HEK293 (cell line): ENCODE measurements at regions not wholly inside any gene's neighbourhood (a gene's known extent, or its start where the extent isn't known, plus 50 kb on each side); places are given as distances from the start of the nearest gene placed in this dataset.

ENCODE experiments used
- HOXA7 ChIP-seq: sonication (generic); formaldehyde crosslinking; IDR thresholded peaks from 2 replicates; pipeline ENCODE4 v1.8.1; 2022; ENCODE audit warnings: missing genetic modification reagents, borderline replicate concordance
- REPIN1 ChIP-seq: fragments of 450-650 bp; formaldehyde crosslinking; IDR thresholded peaks from 2 replicates; pipeline ENCODE4 v1.5.1; 2017; ENCODE audit warnings: missing biosample characterization, missing genetic modification characterization, low read depth
- SCRT2 ChIP-seq: fragments of 450-650 bp; formaldehyde crosslinking; IDR thresholded peaks from 2 replicates; pipeline ENCODE4 v1.5.1; 2016; ENCODE audit warnings: missing biosample characterization, missing genetic modification characterization
- SP2 ChIP-seq: fragments of 450-650 bp; formaldehyde crosslinking; IDR thresholded peaks from 2 replicates; pipeline ENCODE4 v1.5.1; 2016; ENCODE audit warnings: missing biosample characterization, missing genetic modification characterization
- ZBTB7A ChIP-seq: fragments of 450-650 bp; formaldehyde crosslinking; IDR thresholded peaks from 2 replicates; pipeline ENCODE4 v1.5.1; 2016; ENCODE audit warnings: low read depth, missing biosample characterization, missing genetic modification characterization
- ZNF23 ChIP-seq: fragments of 450-650 bp; formaldehyde crosslinking; IDR thresholded peaks from 2 replicates; pipeline ENCODE4 v1.5.1; 2016; ENCODE audit warnings: missing biosample characterization, missing genetic modification characterization, borderline replicate concordance
- ZNF24 ChIP-seq: fragments of 450-650 bp; formaldehyde crosslinking; IDR thresholded peaks from 2 replicates; pipeline ENCODE4 v1.5.1; 2016; ENCODE audit warnings: missing biosample characterization, missing genetic modification characterization
- ZNF394 ChIP-seq: fragments of 450-650 bp; formaldehyde crosslinking; IDR thresholded peaks from 2 replicates; pipeline ENCODE4 v1.5.1; 2016; ENCODE audit warnings: missing biosample characterization, missing genetic modification characterization, mild to moderate bottlenecking, moderate library complexity, borderline replicate concordance
- ZNF621 ChIP-seq: fragments of 450-650 bp; formaldehyde crosslinking; IDR thresholded peaks from 2 replicates; pipeline ENCODE4 v1.5.1; 2017; ENCODE audit warnings: missing biosample characterization, missing genetic modification characterization
- TF ChIP-seq, protein P1 (sequence below): fragments of 450-650 bp; formaldehyde crosslinking; IDR thresholded peaks from 2 replicates; pipeline ENCODE4 v1.5.1; 2016; ENCODE audit warnings: missing biosample characterization, missing genetic modification characterization
- TF ChIP-seq, protein P2 (sequence below): fragments of 450-650 bp; formaldehyde crosslinking; IDR thresholded peaks from 2 replicates; pipeline ENCODE4 v1.5.1; 2016; ENCODE audit warnings: missing biosample characterization, missing genetic modification characterization

DNA sequence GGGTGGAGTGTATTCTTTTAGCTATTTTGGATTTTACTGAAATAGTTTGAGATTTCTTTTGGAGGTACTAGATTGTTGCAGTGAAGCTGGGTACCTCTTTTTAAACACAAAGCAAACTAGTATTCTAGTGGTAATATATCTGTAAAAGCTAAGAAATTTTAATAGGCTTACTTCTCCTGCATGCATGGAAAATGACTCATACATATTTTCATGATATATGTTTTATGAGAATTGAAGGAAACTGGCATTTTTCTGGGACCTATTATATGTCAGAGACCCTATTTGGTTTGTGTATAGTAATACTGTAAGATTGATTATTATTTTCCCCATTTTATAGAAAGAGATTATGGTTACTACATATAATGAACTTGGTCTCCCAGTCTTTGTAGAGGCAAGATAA lies 851.0 kb downstream of the DIPK2A start:
- TF ChIP-seq, protein P1, sequence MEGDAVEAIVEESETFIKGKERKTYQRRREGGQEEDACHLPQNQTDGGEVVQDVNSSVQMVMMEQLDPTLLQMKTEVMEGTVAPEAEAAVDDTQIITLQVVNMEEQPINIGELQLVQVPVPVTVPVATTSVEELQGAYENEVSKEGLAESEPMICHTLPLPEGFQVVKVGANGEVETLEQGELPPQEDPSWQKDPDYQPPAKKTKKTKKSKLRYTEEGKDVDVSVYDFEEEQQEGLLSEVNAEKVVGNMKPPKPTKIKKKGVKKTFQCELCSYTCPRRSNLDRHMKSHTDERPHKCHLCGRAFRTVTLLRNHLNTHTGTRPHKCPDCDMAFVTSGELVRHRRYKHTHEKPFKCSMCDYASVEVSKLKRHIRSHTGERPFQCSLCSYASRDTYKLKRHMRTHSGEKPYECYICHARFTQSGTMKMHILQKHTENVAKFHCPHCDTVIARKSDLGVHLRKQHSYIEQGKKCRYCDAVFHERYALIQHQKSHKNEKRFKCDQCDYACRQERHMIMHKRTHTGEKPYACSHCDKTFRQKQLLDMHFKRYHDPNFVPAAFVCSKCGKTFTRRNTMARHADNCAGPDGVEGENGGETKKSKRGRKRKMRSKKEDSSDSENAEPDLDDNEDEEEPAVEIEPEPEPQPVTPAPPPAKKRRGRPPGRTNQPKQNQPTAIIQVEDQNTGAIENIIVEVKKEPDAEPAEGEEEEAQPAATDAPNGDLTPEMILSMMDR = no peak
- no peak for TF ChIP-seq SCRT2
- TF ChIP-seq ZNF621 (tag by site-specific recombination) = no peak
- TF ChIP-seq, protein P2, sequence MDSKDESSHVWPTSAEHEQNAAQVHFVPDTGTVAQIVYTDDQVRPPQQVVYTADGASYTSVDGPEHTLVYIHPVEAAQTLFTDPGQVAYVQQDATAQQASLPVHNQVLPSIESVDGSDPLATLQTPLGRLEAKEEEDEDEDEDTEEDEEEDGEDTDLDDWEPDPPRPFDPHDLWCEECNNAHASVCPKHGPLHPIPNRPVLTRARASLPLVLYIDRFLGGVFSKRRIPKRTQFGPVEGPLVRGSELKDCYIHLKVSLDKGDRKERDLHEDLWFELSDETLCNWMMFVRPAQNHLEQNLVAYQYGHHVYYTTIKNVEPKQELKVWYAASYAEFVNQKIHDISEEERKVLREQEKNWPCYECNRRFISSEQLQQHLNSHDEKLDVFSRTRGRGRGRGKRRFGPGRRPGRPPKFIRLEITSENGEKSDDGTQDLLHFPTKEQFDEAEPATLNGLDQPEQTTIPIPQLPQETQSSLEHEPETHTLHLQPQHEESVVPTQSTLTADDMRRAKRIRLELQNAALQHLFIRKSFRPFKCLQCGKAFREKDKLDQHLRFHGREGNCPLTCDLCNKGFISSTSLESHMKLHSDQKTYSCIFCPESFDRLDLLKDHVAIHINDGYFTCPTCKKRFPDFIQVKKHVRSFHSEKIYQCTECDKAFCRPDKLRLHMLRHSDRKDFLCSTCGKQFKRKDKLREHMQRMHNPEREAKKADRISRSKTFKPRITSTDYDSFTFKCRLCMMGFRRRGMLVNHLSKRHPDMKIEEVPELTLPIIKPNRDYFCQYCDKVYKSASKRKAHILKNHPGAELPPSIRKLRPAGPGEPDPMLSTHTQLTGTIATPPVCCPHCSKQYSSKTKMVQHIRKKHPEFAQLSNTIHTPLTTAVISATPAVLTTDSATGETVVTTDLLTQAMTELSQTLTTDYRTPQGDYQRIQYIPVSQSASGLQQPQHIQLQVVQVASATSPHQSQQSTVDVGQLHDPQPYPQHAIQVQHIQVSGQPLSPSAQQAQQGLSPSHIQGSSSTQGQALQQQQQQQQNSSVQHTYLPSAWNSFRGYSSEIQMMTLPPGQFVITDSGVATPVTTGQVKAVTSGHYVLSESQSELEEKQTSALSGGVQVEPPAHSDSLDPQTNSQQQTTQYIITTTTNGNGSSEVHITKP (tag by site-specific recombination) = no peak
- TF ChIP-seq ZNF23 (tag by site-specific recombination) = no peak
- no peak for TF ChIP-seq ZNF24 (tag by site-specific recombination)
- TF ChIP-seq ZNF394 = no peak
- TF ChIP-seq REPIN1 = no peak
- TF ChIP-seq HOXA7 (CRISPR knock-in tag) = no peak
- no peak for TF ChIP-seq ZBTB7A (tag by site-specific recombination)
- TF ChIP-seq SP2 (tag by site-specific recombination) = no peak
